Heart right ventricle (tissue), 16 donors: ENCODE measurements at regions not wholly inside any gene's neighbourhood (a gene's known extent, or its start where the extent isn't known, plus 50 kb on each side); places are given as distances from the start of the nearest gene placed in this dataset.
A peak's percentile ranks its signal among the peaks of the same experiment; 100 is the strongest.

Source experiments
- ATAC-seq, 8 donors: fragments of 200-7000 bp; cut with Tn5 transposase; one replicate each; pipeline ENCODE4 v1.9.1; 2020; ENCODE audit warnings: mild to moderate bottlenecking in 8 of 8, moderate library complexity in 8 of 8, moderate number of reproducible peaks in 1 of 8
- DNase-seq, 2 donors: peaks; one replicate each; pipeline ENCODE4 v3.0.0-alpha.2; 2020
- H3K27ac ChIP-seq, 10 donors: fragments of 200-600 bp; sonication (generic) in 2 of 10; one replicate each; pipeline versions ENCODE4 v1.5.0 to v1.8.0; 2020 to 2022; ENCODE audit warnings: mild to moderate bottlenecking in 3 of 10
- H3K27me3 ChIP-seq, 7 donors: fragments of 200-600 bp; one replicate each; pipeline ENCODE4 v1.8.0; 2021 to 2022; ENCODE audit warnings: mild to moderate bottlenecking in 2 of 7
- H3K36me3 ChIP-seq, 9 donors: fragments of 200-600 bp; sonication (generic) in 1 of 9; one replicate each; pipeline versions ENCODE4 v1.5.0 to v1.8.0; 2020 to 2022; ENCODE audit warnings: mild to moderate bottlenecking in 2 of 9
- H3K4me1 ChIP-seq, 9 donors: fragments of 200-600 bp; sonication (generic) in 1 of 9; one replicate each; pipeline versions ENCODE4 v1.5.0 to v1.8.0; 2020 to 2022; ENCODE audit warnings: mild to moderate bottlenecking in 4 of 9
- H3K4me3 ChIP-seq, 10 donors: fragments of 200-600 bp; sonication (generic) in 2 of 10; one replicate each; pipeline versions ENCODE4 v1.5.0 to v1.8.0; 2020 to 2022; ENCODE audit warnings: mild to moderate bottlenecking in 7 of 10, moderate library complexity in 2 of 10
- H3K9me3 ChIP-seq, 11 donors: fragments of 200-600 bp in 10 of 11; sonication (generic) in 2 of 11; one replicate each; pipeline versions ENCODE4 v1.5.0 to v1.8.0; 2013 to 2022; ENCODE audit warnings: mild to moderate bottlenecking in 2 of 11, control low read depth in 1 of 11, moderate library complexity in 1 of 11
- WGBS, 2 donors: extraction: QIAGEN DNeasy Blood & Tissue Kit; methylation state at CpG; one replicate each; pipeline ENCODE4 v1.1.7; 2013; ENCODE audit warnings: inconsistent platforms in 1 of 2; 5-methylcytosine and 5-hydroxymethylcytosine counted together
- intact Hi-C, 10 donors: fragments of 100-400 bp; cut with DNase I; formaldehyde crosslinking; loops; one replicate each; pipeline versions ENCODE4 v1.11.1 to v1.14.2; 2022
- TF ChIP-seq, protein P1 (sequence below), 9 donors: fragments of 200-600 bp; sonication (generic) in 2 of 9; IDR thresholded peaks; one replicate each; pipeline versions ENCODE4 v1.5.0 to v1.8.0; 2021 to 2022; ENCODE audit warnings: antibody characterized with exemption in 9 of 9, mild to moderate bottlenecking in 5 of 9, moderate library complexity in 1 of 9
- donor health status: Arrhythmogenic right ventricular cardiomyopathy.
- donor health status: ischemic (EF 13 %, LVEDD 7.1; RV severe dilation, severe dysfunction).
- donor health status: healthy with polysubstance abuse.
- donor health status: DM: no; HTN: yes; CAD: no.
- donor health status: DM: no; HTN: no; CAD: no.
- donor health status: ischemic (EF 25% LVEDD 6.9; RV normal size, moderate dysfunction).
- donor health status: ischemic (EF 25% LVEDD 5.7; RV mildly dilated, moderate dysfunction).
- donor health status: healthy.
- donor health status: DM: yes; HTN: yes; CAD: no.
- donor health status: Ischemic cardiomyopathy.
- donor health status: ischemic (EF 35%, LVEDD 5.7; RV mildly dilated, moderate dysfunction).
- donor health status: nonischemic (EF 11% LVEDD 7.7; RV severe dilation, severe dysfunction).
- donor health status: DM: yes; HTN: yes; CAD: no.
- donor health status: PGD.
- donor health status: ischemic (EF 29% LVEDD 5.4; RV normal size, mild dysfunction).
- donor health status: nonischemic (EF 23%, LVEDD 6.1; RV moderate dilation, normal function).

- Histone ChIP-seq H3K27me3 (no peaks in the 10 kb centered on the region), H3K4me1 (no peaks in the 10 kb centered on the region), H3K36me3 (no peaks in the 10 kb centered on the region), H3K9me3 (peaks cover 0 to 4% (median 0%) of the 10 kb centered on the region in 11 donors), H3K27ac (no peak overlapping the region), H3K4me3 (no peak overlapping the region)
- ATAC-seq (no peak), DNase-seq (no peak)
- intact Hi-C loops = no loop called here
- TF ChIP-seq, protein P1, sequence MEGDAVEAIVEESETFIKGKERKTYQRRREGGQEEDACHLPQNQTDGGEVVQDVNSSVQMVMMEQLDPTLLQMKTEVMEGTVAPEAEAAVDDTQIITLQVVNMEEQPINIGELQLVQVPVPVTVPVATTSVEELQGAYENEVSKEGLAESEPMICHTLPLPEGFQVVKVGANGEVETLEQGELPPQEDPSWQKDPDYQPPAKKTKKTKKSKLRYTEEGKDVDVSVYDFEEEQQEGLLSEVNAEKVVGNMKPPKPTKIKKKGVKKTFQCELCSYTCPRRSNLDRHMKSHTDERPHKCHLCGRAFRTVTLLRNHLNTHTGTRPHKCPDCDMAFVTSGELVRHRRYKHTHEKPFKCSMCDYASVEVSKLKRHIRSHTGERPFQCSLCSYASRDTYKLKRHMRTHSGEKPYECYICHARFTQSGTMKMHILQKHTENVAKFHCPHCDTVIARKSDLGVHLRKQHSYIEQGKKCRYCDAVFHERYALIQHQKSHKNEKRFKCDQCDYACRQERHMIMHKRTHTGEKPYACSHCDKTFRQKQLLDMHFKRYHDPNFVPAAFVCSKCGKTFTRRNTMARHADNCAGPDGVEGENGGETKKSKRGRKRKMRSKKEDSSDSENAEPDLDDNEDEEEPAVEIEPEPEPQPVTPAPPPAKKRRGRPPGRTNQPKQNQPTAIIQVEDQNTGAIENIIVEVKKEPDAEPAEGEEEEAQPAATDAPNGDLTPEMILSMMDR (IDR thresholded peaks at IDR 0.05) = no peak
- 72 to 84% methylated on average over 3 of the region's 3 CpGs for WGBS, 2 donors
Observed at GRCh38 chr5:23368393-23368792, 139.0 kb upstream of the PRDM9 start.

DNA sequence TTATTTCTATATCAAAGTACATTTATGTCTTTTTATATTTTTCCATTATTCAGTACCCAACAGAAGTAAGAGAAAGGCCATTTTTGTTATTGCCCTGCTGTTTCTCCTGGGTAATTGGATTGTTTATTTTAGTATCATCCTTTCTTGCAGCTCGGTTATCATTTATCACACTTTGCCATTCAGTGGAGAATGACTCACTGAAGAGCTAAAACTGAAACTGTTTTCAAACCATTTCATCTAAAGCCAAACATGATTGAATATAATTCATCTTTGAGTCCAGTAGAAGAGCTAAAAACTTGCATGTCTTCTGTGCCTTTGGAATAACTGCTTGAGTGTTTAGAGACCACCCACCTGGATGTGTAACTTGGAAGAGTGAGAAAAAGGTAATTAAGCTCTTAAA, 139.5 kb upstream of the PRDM9 start:
- DNase-seq (no peak), ATAC-seq (no peak)
- intact Hi-C loops = no loop called here
- TF ChIP-seq, protein P1 (IDR thresholded peaks at IDR 0.05) = no peak
- 21 to 29% methylated on average over 1 of the region's 1 CpG for WGBS, 2 donors
- Histone ChIP-seq H3K27ac (no peak overlapping the region), H3K4me1 (no peaks in the 10 kb centered on the region), H3K4me3 (no peak overlapping the region), H3K36me3 (no peaks in the 10 kb centered on the region), H3K9me3 (peaks cover 0 to 4% (median 0%) of the 10 kb centered on the region in 11 donors), H3K27me3 (no peaks in the 10 kb centered on the region)

DNA sequence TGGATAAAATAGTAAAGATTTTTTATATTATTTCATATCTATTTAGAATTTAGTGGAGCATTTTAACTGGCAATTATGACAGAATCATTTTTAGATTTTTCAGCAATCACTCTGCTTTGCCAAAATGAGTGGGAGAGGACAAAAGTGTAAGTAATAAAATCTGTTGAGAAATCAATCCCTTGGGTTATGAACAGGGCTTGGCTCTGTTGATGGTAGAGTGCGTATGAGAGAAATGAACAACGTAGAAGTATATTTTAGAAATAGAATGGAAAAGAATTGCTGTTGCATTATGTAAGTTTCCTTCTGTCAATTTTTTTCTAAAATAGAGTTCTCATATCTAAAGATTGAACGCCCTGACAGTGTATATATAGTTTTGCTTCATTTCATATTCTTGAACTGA, 154.1 kb upstream of the PRDM9 start:
- whole genome bisulfite sequencing, 2 donors = 68 to 77% methylated on average over 3 of the region's 3 CpGs
- Histone ChIP-seq H3K4me1 (no peaks in the 10 kb centered on the region), H3K27me3 (no peaks in the 10 kb centered on the region), H3K27ac (no peak overlapping the region), H3K9me3 (no peaks in the 10 kb centered on the region), H3K36me3 (no peaks in the 10 kb centered on the region), H3K4me3 (no peak overlapping the region)
- no peak for ATAC-seq
- TF ChIP-seq, protein P1 (IDR thresholded peaks at IDR 0.05) = no peak
- DNase-seq = no peak
- intact Hi-C loops = loop anchor here in 6 of 10 donors (5.0 to 10.0 kb wide), 2 partner anchors 389 to 392 kb away; no protein-coding TSS in a partner anchor

DNA sequence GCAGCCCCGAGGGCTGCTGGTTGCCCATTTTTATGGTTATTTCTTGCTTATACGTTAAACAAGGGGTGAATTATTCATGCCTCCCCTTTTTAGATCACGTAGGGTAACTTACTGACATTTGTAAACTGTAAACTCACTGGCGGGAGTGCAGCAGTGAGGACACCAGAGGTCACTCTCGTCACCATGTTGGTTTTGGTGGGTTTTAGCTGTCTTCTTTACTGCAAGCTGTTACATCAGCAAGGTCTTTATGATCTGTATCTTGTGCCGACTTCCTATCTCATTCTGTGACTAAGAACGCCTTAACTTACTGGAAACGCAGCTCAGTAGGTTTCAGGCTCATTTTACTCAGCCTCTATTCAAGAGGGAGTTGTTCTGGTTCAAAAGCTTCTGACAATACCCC, 155.0 kb upstream of the PRDM9 start:
- no peak overlapping the region for H3K4me3 ChIP-seq
- TF ChIP-seq, protein P1 (IDR thresholded peaks at IDR 0.05) = peak in 8 of 9 donors; percentile 8 to 59 (median 46)
- DNase-seq = no peak
- 47 to 50% methylated on average over 8 of the region's 8 CpGs for WGBS, 2 donors
- no peaks in the 10 kb centered on the region for H3K36me3 ChIP-seq
- H3K4me1 ChIP-seq = no peaks in the 10 kb centered on the region
- H3K9me3 ChIP-seq = no peaks in the 10 kb centered on the region
- ATAC-seq = no peak
- intact Hi-C loops = loop anchor here in 6 of 10 donors (5.0 to 10.0 kb wide), 2 partner anchors 390 to 392 kb away; no protein-coding TSS in a partner anchor
- no peak overlapping the region for H3K27ac ChIP-seq
- H3K27me3 ChIP-seq = no peaks in the 10 kb centered on the region
